GM12875 (cell line): ENCODE measurements at regions not wholly inside any gene's neighbourhood (a gene's known extent, or its start where the extent isn't known, plus 50 kb on each side); places are given as distances from the start of the nearest gene placed in this dataset.

Source experiments
- H3K4me3 ChIP-seq: one replicate; pipeline ENCODE4 v1.5.1; 2011; ENCODE audit warnings: low read depth, low read length, control low read depth
- TF ChIP-seq, protein P1 (sequence below): IDR thresholded peaks from 2 replicates; pipeline ENCODE4 v1.5.1; 2011; ENCODE audit warnings: low read depth, mild to moderate bottlenecking, control low read depth, inconsistent platforms, low read length, moderate library complexity, borderline replicate concordance; ENCODE audit not compliant: insufficient read depth

DNA sequence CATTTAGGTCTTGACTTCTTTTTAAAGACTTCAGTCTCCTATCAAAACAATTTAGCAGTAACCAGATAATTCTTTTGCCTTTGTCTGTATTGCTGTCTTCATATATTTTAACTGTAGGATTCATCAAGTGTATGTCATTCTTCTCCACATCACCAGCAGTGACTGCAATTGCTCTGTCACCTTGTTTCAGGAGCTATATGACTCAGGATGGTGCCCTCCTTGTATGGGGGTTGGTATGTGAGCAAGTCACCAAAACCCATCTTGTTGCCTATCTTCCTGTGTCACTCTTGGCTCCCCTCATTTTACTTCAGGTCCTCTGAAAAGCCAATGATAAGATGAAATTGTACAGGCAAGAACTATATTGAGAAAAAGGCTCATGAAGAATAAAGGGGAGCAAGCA lies 256.9 kb upstream of the LUZP2 start:
- TF ChIP-seq, protein P1, sequence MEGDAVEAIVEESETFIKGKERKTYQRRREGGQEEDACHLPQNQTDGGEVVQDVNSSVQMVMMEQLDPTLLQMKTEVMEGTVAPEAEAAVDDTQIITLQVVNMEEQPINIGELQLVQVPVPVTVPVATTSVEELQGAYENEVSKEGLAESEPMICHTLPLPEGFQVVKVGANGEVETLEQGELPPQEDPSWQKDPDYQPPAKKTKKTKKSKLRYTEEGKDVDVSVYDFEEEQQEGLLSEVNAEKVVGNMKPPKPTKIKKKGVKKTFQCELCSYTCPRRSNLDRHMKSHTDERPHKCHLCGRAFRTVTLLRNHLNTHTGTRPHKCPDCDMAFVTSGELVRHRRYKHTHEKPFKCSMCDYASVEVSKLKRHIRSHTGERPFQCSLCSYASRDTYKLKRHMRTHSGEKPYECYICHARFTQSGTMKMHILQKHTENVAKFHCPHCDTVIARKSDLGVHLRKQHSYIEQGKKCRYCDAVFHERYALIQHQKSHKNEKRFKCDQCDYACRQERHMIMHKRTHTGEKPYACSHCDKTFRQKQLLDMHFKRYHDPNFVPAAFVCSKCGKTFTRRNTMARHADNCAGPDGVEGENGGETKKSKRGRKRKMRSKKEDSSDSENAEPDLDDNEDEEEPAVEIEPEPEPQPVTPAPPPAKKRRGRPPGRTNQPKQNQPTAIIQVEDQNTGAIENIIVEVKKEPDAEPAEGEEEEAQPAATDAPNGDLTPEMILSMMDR, result no peak
- no peak overlapping the region for H3K4me3 ChIP-seq

DNA sequence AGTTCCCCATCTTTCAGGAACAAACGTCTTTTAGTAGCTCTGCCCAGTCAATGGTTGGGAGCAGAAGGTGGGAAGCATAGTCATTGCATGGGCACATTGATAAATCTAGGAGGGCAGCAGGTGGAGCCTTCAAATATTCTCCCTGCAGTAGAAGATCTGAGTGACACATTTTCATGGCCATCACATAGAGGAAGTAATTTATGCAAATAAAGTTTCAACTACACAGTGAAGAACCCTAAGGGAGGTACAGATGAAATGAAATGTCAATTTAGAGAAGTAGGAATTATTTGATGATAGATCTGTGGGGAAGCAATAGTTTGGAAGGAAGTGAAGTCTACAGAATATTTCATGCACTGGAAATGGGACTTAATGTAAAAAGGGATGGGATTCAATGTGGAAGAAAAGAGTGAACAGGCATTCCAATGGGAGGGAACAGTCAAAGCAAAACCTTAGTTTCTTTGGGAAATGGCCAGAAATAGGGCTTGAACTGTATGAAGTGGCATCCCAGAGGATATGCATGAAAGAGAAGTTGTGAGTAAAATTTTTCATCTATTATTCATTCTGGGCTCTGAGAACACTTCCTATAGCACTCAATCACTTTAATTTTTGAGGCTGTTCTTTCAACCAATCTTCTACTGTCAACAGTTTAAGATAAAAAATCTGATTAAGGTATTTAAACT lies 256.2 kb upstream of the LUZP2 start:
- TF ChIP-seq, protein P1, result no peak
- H3K4me3 ChIP-seq, result no peak overlapping the region

DNA sequence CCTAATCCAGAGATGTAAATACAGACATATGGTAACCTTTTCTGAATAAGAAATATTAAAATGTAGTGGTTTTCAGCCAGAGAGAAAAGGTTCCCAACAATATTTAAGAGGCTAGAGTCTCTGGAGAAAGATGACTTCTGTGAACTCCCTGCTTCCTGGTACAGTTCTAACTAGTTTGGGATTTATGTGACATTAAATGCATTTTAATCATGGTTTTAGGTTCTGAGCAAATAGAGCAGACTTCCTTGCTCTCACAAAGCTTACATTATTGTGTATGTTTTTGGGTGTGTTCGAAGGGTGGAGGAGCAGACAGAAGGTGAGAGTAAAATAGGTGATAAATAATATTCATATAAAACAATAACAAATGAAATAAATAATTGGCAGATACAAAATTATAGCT lies 250.1 kb upstream of the LUZP2 start:
- TF ChIP-seq, protein P1, result no peak
- no peak overlapping the region for H3K4me3 ChIP-seq

DNA sequence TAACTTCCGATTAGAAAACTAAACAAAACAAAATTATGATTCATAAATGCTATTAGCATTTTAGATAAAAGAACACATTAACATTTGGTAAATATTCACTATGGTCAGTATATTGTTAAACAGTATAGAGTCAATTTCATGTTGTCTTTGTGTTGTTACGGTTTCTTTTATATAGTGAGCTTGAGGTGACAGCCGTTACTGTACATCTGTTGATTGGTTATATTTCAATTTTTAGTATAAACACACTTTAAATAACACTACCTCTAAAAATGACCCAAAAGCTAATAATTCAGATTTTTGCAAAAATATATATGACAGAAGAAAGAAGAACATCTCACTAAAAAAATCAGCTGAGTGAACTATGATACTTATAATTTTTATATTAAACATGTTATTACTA lies 249.0 kb upstream of the LUZP2 start:
- no peak overlapping the region for H3K4me3 ChIP-seq
- TF ChIP-seq, protein P1, result no peak

DNA sequence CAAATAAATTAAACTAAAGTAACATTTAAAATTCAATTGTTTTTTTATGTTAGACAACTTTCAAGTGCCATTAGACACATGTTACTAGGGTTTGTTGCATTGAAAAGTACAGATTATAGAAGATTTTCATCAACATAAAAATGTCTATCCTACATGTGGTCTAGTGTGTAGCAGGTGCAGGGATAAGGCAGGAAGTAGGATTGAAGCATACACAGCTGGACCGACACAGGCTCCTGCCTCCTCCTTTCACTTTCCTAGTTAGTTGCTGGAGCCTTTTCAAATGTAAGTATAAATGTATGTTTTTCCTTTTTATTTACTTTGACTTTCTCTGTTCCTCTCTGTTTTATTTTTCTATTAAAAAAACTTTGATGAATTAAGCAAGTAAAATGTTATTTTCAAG lies 246.9 kb upstream of the LUZP2 start:
- TF ChIP-seq, protein P1, result no peak
- H3K4me3 ChIP-seq, result no peak overlapping the region

DNA sequence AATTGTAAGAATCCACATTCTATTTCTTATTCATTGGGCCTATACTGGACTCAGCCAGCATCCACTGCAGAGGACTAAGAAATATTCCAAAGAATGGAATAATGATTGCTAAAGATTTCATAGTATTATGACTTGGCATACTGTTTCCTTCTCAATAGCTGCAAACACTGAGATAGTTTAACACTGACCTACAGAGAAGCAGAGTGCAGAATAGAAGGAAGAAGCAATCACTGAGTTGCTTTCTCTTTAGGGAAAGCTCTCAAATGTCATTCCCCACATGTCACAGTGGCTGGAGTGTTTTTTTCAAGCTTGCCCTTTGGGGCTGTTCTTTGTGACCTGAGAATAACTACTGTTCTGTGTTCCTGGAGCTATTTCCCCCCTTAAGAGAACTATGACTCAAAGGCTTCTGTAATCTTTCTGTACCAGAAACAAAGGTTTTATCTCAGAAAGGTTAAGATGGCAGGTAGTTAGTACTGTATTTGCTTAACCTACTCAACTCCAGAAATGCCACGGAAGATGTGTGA lies 243.6 kb upstream of the LUZP2 start:
- TF ChIP-seq, protein P1, result no peak
- H3K4me3 ChIP-seq, result no peak overlapping the region

DNA sequence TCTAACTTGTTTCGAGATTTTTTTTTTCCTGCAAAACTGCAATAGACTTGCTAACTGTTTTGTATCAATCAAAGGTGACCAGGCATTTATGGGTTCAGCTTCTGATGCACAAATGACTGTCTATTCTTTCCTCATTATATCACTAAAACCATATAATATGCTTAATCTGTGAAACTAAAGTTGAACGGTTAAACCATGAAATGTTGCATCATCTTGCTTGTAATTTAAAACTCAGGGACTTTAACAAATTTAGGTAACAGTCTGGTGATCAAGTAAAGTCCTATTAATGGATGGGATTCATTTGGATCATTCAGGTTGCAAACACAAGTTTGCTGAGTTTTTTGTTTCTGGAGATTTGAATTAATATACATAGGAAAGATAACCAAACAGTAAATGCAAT lies 232.0 kb upstream of the LUZP2 start:
- TF ChIP-seq, protein P1, result no peak
- no peak overlapping the region for H3K4me3 ChIP-seq
